Iris pigment epithelial cell (primary cell): ENCODE measurements at regions not wholly inside any gene's neighbourhood (a gene's known extent, or its start where the extent isn't known, plus 50 kb on each side); places are given as distances from the start of the nearest gene placed in this dataset.

Experiments used
- DNase-seq: peaks from one replicate; pipeline ENCODE4 v3.0.0-alpha.2; 2011; ENCODE audit warnings: low read depth

DNA sequence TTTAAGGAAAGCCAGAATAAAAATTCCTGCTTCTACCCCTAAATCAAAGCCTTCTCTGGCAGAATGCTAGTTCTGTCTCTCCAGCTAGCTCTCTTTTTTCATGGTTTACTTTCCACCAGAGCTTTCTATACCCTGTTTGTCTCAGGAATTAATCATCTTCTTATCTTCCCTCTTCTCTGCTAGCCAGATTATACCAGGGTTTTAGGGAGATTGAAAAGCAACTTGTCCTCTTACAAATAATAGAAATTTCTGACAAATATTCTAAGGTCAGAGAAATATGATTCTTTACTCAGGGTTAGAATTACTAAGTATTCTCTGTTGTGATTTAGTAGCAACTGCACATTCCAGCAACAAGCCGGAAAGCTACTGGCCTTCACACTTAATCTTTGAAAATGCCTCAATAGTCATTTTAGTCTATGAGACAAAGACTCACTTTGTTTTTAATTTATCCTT, 166.4 kb downstream of the TANC2 start:
- peak; percentile 42 for DNase-seq

DNA sequence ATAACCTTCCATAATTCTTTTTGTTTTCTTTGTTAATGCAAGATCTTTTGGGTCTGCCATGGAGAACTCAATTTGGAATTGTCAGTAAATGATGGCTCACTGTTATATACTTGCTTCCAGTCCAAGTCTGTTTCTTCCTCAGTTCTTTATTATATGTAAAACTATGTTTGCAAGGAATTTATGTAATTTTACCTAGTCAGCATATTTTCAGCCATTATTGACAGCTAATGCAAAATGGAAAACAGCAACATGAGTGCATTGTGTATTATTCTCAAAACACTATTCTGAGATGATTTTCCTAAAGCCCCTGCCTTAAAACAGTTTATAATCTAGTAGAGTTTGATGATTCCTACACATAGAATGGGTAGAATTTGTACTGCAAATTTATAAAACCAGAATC, 167.5 kb downstream of the TANC2 start:
- DNase-seq: no peak

DNA sequence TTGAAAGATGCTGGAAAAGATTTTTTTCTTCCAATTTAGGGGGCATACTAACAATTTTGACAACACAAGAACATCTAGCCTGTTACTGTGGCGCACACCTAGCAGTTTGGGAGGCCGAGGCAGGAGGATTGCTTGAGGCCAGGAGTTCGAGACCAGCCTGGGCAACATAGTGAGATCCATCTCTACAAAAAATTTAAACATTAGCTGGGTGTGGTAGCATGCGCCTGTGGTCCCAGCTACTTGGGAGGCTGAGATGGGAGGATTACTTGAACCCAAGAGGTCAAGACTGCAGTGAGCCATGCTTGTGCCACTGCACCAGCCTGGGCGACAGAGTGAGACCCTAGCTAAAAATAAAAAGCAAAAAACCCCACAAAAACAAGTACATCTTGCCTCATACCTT, 168.8 kb downstream of the TANC2 start:
- no peak for DNase-seq

- DNase-seq: no peak
Observed at GRCh38 chr17:63136369-63137012, 170.5 kb downstream of the TANC2 start.

DNA sequence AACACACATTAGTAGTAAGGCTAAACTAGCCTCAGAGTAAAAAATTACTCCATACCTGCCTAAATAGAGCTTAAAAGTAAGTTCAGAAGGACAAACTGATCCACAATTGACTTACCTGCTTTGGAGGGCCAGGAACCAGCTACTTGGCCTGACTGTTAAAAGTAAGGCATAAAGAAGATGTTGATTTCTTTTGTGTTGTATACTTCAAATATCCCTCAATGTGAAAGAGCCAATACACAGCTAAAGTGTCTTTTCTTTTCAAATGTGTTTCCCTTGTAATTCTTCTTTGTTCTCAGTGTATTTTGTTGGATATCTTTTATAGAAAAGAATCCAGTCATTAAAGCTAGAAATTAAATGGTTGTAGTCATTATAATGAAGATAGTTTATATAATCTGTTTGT, 171.1 kb downstream of the TANC2 start:
- DNase-seq: no peak

DNA sequence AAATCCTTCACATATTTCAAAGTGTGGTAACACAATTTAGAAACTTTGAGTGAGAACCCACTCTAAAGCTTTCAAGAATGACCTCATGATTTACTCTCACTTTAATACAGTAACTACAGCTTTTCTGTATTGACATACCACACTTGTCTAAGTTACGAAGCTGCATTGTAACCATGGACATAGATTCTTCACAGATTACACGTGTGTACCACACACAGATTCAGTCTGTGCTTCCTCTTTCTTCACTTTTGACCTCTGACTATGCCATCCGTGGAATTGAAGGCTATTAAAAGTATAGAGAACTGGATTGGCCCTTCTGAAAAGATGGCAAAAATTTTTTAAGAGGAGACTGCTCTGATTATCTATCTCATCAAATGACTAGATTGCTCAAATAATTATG, 172.7 kb downstream of the TANC2 start:
- DNase-seq: peak; percentile 51

DNA sequence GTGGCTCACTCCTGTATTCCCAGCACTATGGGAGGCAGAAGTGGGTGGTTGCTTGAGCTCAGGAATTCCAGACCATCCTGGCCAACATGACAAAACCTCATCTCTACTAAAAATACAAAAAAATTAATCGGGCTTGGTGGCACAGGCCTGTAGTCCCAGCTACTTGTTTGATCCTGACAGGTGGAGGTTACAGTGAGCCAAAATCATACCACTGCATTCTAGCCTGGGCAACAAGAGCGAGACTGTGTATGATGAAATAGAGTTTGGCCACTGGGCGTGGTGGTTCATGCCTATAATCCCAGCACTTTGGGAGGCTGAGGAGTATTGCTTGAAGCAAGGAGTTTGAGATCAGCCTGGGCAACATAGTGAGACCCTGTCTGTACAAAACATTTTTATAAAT, 173.3 kb downstream of the TANC2 start:
- DNase-seq: no peak

- peak; percentile 65 for DNase-seq
Observed at GRCh38 chr17:63140255-63140654, 174.2 kb downstream of the TANC2 start.

GRCh38 chr17:63142836-63143235, 176.8 kb downstream of the TANC2 start:
- no peak for DNase-seq

DNA sequence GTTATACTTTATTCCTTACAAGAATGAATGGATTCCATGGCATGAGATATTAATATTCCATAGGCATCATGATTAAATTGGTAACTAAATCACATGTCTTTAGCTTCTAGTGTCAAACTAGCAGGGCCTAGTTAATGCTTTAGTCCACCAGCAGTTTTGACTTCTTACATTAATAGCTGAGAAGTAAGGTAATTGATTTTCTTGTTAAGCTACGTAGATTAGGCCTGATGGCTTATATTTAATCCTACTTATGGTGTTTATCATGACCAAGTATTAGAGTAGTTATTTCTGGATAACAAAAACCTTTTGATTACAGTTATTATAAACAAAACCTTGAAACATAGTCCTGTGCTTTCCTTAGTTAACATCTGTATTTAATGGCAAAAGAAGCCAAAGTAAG, 184.5 kb downstream of the TANC2 start:
- no peak for DNase-seq

DNA sequence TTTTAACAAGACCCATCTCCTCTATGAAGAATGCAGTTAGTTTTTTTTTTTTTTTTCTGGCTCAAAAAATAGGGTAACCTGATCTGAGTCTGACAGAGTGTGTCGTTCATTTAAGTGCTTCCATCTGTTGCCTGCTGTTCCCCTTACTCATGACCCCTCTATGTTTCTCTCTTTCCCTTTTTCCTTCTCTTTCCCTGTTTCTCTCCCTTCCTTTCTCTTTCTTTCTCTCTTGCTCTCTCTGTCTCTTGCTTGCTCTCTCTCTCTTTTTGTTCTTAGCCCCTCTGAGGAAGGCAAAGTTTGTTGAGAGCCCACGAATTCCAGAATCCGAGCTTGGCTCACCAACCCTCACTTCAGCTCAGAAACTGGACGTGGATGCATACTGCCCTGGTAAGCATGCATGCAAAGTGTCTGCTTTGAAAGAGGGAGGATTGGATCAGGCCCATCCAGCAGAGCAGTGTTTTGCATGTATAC, 185.0 kb downstream of the TANC2 start:
- peak; percentile 51 for DNase-seq

- DNase-seq: peak; percentile 58
Observed at GRCh38 chr17:63151941-63152523, 186.0 kb downstream of the TANC2 start.

DNA sequence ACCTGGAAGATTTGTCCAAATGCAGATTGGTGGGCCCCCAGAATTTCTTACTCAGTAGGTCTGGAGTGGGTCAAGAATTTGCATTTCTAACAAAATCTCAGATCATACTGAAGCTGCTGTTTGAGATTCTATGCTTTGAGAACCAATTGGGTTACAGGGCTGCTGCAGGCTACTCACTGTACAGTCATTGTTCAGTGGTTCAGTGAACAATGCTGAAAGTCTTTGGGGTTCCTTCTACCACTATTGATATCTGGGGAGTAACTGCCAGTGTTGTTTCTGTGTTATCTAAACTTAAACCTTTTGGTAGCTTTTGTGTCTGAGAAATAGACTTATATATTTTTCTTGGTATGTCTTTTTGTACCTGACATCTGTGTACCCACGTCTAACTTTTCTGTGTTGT, 187.5 kb downstream of the TANC2 start:
- DNase-seq: no peak

DNA sequence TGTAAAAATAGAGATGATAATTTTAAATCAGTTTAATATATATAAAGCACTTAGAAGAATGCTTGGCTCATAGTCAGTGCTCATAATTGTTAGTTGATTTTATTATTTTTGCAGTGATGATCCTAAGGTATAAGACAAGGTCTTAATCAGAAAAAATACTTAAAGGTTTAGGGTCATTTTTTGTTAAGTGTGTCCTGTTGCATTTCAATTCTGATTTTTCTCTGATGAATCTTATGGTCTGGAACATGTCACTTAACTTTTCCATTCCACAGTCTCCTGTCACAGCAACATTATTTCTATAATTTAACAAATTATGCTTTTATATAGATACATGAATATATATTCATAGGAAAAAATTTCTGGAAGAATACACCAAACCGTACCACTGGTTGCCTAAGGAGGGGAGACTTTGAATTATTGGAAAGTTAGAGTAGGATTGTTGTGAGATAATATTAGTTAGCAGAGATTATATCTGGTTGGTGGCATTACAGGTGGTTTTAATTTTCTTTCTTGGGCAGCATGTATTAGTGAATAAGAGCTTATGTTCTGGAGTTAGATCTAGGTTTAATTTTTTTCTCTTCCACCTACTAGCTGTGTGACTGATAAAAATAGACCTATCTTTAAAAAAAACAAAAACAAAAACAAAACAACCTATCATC, 188.7 kb downstream of the TANC2 start:
- DNase-seq: no peak

GRCh38 chr17:63156986-63157385, 191.0 kb downstream of the TANC2 start:
- DNase-seq: no peak

- no peak for DNase-seq
Observed at GRCh38 chr17:63162406-63163157, 196.5 kb downstream of the TANC2 start.

DNA sequence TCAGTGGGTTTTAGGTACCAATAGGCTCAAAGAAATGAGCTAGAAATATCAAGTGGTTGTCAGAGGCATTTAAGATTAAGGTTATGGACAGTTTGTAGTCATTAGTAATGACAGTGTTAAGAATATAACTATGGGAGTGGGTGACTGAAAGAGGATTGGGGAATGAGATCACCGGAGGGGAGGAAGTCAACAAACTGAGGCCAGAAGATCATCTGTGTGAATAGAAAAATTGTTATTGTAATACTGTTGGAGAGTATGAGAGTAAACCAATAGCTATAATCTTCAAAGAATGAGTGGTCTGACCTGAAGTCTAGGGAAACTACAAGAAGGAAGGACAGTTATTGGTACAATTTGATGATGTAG, 197.1 kb downstream of the TANC2 start:
- no peak for DNase-seq

DNA sequence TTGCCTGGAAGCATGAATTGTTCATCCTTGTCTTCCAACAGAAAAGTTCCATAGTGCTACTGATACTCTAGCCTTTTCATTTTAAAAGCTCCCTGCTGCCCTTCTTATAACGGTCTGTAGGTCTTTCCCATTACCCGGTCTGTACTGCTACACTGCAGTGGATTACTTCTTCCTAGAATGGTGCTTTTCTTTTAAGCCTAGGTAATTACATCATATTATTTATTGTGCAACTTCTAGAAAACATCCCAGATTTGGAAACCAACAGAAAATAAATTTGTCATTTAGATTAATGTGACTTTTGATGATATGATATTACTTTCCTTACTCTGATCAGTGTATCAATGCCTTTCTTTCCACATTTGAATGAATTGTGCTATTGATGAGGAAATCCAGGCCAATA, 199.4 kb downstream of the TANC2 start:
- DNase-seq: no peak

GRCh38 chr17:63170795-63171194, 204.8 kb downstream of the TANC2 start:
- DNase-seq: no peak

DNA sequence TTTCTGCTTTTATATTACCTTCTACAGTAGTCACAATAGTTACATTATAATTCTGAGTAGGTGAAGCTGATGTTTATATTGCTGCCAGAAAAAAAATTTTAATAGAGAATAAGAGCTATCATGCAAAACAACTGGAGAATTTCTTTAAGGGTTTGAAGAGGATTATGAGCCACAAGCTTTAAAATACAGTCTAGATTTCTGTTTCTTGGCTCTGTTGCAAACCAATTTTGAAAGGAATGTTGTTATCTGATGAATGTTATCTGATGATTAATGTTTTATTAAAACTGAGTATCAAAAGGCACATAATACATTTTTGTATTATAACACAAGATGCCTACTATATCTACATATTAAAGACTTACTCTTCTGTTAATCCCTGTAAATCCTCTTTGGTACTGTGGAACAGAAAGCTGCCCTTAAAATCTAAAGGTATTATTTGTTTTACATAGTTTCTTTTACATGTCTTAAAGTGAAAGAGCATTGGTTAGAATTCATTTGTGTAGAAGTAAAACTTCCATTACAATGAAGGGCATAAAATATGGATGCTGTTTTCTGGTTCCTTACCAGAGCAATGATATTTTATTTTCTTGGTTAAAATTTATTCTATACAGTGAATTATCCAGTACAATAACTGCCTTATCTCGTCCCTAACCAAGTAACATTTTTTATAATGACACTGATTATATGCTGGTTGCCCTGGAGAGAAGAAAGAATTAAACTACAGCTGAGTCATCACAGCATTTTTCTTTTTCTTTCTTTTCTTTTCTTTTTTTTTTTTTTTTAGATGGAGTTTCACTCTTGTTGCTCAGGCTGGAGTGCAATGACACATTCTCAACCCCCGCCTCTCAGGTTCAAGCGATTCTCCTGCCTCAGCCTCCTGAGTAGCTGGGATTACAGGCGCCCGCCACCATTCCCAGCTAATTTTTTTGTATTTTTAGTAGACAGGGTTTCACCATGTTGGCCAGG, 205.7 kb downstream of the TANC2 start:
- DNase-seq: peak; percentile 62

DNA sequence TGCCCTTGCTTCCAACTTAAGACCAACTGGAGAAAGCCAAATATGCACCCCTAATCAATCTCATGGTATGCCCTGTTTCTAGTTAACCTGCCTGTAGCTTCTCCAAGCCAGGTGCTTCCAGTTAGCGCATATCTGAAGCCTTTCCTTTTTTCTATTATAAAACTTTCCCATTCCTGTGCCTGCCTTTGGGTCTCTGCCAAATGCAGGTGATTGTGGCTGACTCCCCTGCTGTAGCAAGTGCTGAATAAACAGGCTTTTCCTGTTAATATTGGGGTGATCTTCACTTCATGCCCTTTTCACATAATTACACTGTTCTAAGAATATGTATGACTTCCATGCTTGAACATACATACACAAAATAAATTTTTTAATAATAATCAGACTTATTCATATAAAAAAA, 207.4 kb downstream of the TANC2 start:
- DNase-seq: no peak

GRCh38 chr17:63173903-63174302, 207.9 kb downstream of the TANC2 start:
- DNase-seq: no peak
